K562 (cell line): ENCODE measurements at regions not wholly inside any gene's neighbourhood (a gene's known extent, or its start where the extent isn't known, plus 50 kb on each side); places are given as distances from the start of the nearest gene placed in this dataset.

Experiments
- ATAC-seq: fragments of 200-7000 bp; cut with Tn5 transposase; 3 replicates; pipeline ENCODE4 v1.9.1; 2020; ENCODE audit warnings: moderate library complexity
- BruUV-seq: library from RNA; stranded (reverse); fragments of 400-500 nt; replicated peaks from 2 replicates; lab custom pipeline; 2021; lab: Mats Ljungman, UMichigan
- CTCF ChIA-PET: fragments of 300-600 bp; formaldehyde crosslinking; extraction: SDS; loops from one replicate; lab custom pipeline; 2021; ENCODE audit warnings: low intra/inter-chr PET ratio; lab: Yijun Ruan, JAX
- POLR2A ChIA-PET: fragments of 300-600, 350-650 bp; sonication (Branson Sonifier 250); formaldehyde crosslinking; extraction: SDS; loops from one replicate; lab custom pipeline; 2021; ENCODE audit warnings: antibody characterized with exemption, inconsistent platforms; lab: Yijun Ruan, JAX
- DNase-seq, 4 experiments: peaks; one replicate each; pipeline versions ENCODE4 v3.0.0 to v3.0.0-alpha.2; 2011 to 2018; ENCODE audit warnings: low spot score in 3 of 4, mixed read lengths in 3 of 4; ENCODE audit errors: extremely low read depth in 1 of 4
- FAIRE-seq: peaks from 2 replicates; lab custom pipeline; 2011; peaks lifted over from hg19 to GRCh38; lab: Jason Lieb, UNC
- H2AFZ ChIP-seq: 2 replicates; pipeline ENCODE4 v1.6.0; 2011; ENCODE audit warnings: low read depth, low read length, control low read depth, inconsistent platforms
- H3K27ac ChIP-seq: fragments of 200-600 bp; 3 replicates; pipeline ENCODE4 v1.8.0; 2011; ENCODE audit warnings: low read depth, mild to moderate bottlenecking, control low read depth, inconsistent platforms, low read length, moderate library complexity, mixed read lengths; ENCODE audit errors: extremely low read depth
- H3K27me3 ChIP-seq, 2 experiments: fragments of 300-600 bp in 1 of 2; 2 replicates in 1 of 2; 3 replicates in 1 of 2; pipeline versions ENCODE4 v1.6.0 to v1.8.0; 2011; ENCODE audit warnings: inconsistent platforms in 2 of 2, low read length in 2 of 2, mild to moderate bottlenecking in 1 of 2, mixed read lengths in 1 of 2, moderate library complexity in 1 of 2; ENCODE audit not compliant: control insufficient read depth in 2 of 2, insufficient read depth in 2 of 2
- H3K36me3 ChIP-seq: fragments of 300-600 bp; 3 replicates; pipeline ENCODE4 v1.8.0; 2011; ENCODE audit warnings: mild to moderate bottlenecking, low read length, inconsistent platforms; ENCODE audit not compliant: control insufficient read depth, insufficient read depth
- H3K4me1 ChIP-seq, 2 experiments: fragments of 200-600 bp in 1 of 2; replicated peaks in 1 of 2; 2 replicates in 1 of 2; 3 replicates in 1 of 2; pipeline versions ENCODE4 v1.5.1 to v1.8.0; 2011; ENCODE audit warnings: inconsistent platforms in 2 of 2, low read length in 2 of 2, mild to moderate bottlenecking in 1 of 2, mixed read lengths in 1 of 2, moderate library complexity in 1 of 2; ENCODE audit not compliant: control insufficient read depth in 2 of 2, insufficient read depth in 2 of 2
- H3K4me2 ChIP-seq: 2 replicates; pipeline ENCODE4 v1.6.1; 2011; ENCODE audit warnings: low read length, control low read depth, inconsistent platforms, mixed read lengths; ENCODE audit not compliant: insufficient read depth
- H3K4me3 ChIP-seq: fragments of 200-600 bp; sonication (generic), shearing (Covaris generic); 2 replicates; pipeline ENCODE4 v1.5.1; 2016; ENCODE audit warnings: control low read depth, inconsistent platforms
- H3K79me2 ChIP-seq: fragments of 200-600 bp; 3 replicates; pipeline ENCODE4 v1.8.0; 2011; ENCODE audit warnings: low read length, inconsistent platforms; ENCODE audit not compliant: control insufficient read depth, insufficient read depth
- H3K9ac ChIP-seq, 2 experiments: 2 replicates each; pipeline versions ENCODE4 v1.6.0 to v1.6.1; 2011; ENCODE audit warnings: low read depth in 2 of 2, low read length in 2 of 2, control low read depth in 1 of 2, inconsistent platforms in 1 of 2, mild to moderate bottlenecking in 1 of 2, mixed read lengths in 1 of 2; ENCODE audit not compliant: insufficient read depth in 1 of 2
- H3K9me1 ChIP-seq: one replicate; pipeline ENCODE4 v1.6.0; 2011; ENCODE audit warnings: inconsistent platforms, mild to moderate bottlenecking, low read length, moderate library complexity; ENCODE audit not compliant: control insufficient read depth, insufficient read depth
- H3K9me3 ChIP-seq: replicated peaks from 2 replicates; pipeline ENCODE4 v1.5.1; 2011; ENCODE audit warnings: low read depth, low read length, inconsistent platforms; ENCODE audit not compliant: control insufficient read depth, insufficient read depth
- H4K20me1 ChIP-seq: replicated peaks from 2 replicates; pipeline ENCODE4 v1.6.1; 2011; ENCODE audit warnings: low read length, inconsistent platforms, mixed read lengths; ENCODE audit not compliant: control insufficient read depth, insufficient read depth
- CBFA2T3 ChIP-seq: fragments of 450-650 bp; IDR thresholded peaks from 2 replicates; pipeline ENCODE4 v1.6.1; 2017
- DNMT1 ChIP-seq: fragments of 450-650 bp; IDR thresholded peaks from 2 replicates; pipeline ENCODE4 v1.6.1; 2016; ENCODE audit warnings: antibody characterized with exemption, mild to moderate bottlenecking
- FIP1L1 ChIP-seq: fragments of 200-400 bp; formaldehyde crosslinking; IDR thresholded peaks from 2 replicates; pipeline ENCODE4 v1.6.1; 2018; ENCODE audit warnings: mild to moderate bottlenecking, low read depth, low read length; ENCODE audit not compliant: poor library complexity, severe bottlenecking
- FOS ChIP-seq: IDR thresholded peaks from 3 replicates; pipeline ENCODE4 v1.6.1; 2011; ENCODE audit not compliant: insufficient read length; ENCODE audit errors: extremely low read depth
- HEY1 ChIP-seq: fragments of 250-450 bp; sonication (Bioruptor Pico); IDR thresholded peaks from 2 replicates; pipeline ENCODE4 v1.5.0; 2020; ENCODE audit warnings: mild to moderate bottlenecking, moderate library complexity, borderline replicate concordance
- MGA ChIP-seq: fragments of 450-650 bp; IDR thresholded peaks from 2 replicates; pipeline ENCODE4 v1.6.1; 2016; ENCODE audit warnings: mild to moderate bottlenecking, moderate library complexity
- PHF8 ChIP-seq: fragments of 200-600 bp; sonication (generic); IDR thresholded peaks from 2 replicates; pipeline ENCODE4 v1.6.1; 2012; ENCODE audit warnings: mixed run types, mild to moderate bottlenecking, inconsistent platforms, low read length, moderate library complexity, borderline replicate concordance
- PHTF2 ChIP-seq: fragments of 250-450 bp; sonication (Bioruptor Pico); IDR thresholded peaks from 2 replicates; pipeline ENCODE4 v1.5.0; 2021; ENCODE audit warnings: mild to moderate bottlenecking
- SMAD4 ChIP-seq: fragments of 250-450 bp; sonication (Bioruptor Pico); conservative IDR thresholded peaks from 2 replicates; pipeline ENCODE4 v1.8.0; 2021; ENCODE audit warnings: inconsistent platforms, mild to moderate bottlenecking, moderate library complexity
- THRB ChIP-seq: fragments of 450-650 bp; formaldehyde crosslinking; conservative IDR thresholded peaks from 2 replicates; pipeline ENCODE4 v1.4.0; 2022; ENCODE audit warnings: mild to moderate bottlenecking, missing genetic modification characterization
- ZNF282 ChIP-seq: sonication (generic); formaldehyde crosslinking; IDR thresholded peaks from 2 replicates; pipeline ENCODE4 v1.8.1; 2023; ENCODE audit warnings: missing genetic modification reagents
- WGBS: fragments of 100-300 bp; shearing (Covaris generic); methylation state at CpG from one replicate; pipeline ENCODE4 v1.1.6; 2016; ENCODE audit warnings: low coverage, mixed read lengths; ENCODE audit not compliant: insufficient coverage; ENCODE audit errors: missing lambda C conversion rate; 5-methylcytosine and 5-hydroxymethylcytosine counted together
- in situ Hi-C: fragments of 300-500 bp; cut with MboI; formaldehyde crosslinking; loops from 4 replicates; pipeline ENCODE4 v1.15.0; 2018; ENCODE audit warnings: inconsistent platforms, mixed read lengths
- intact Hi-C: fragments of 100-400 bp; cut with micrococcal nuclease; formaldehyde crosslinking; loops from 2 replicates; pipeline ENCODE4 v1.14.2; 2022

- CTCF ChIA-PET = no interaction called here
- FAIRE-seq = no peak
- H3K27ac ChIP-seq = no peak overlapping the region
- TF ChIP-seq MGA (no peak), FIP1L1 (no peak), ZNF282 (CRISPR knock-in tag) (no peak), DNMT1 (no peak), CBFA2T3 (no peak), HEY1 (no peak), SMAD4 (no peak), FOS (no peak), PHTF2 (CRISPR knock-in tag) (no peak), PHF8 (no peak), THRB (no peak)
These were observed 172.1 kb downstream of the POLR2M start for GRCh38 chr15:57878573-57878972.

More at GRCh38 chr15:57878573-57878972, 172.1 kb downstream of the POLR2M start:
- 0% methylated on average over 2 of the region's 2 CpGs for WGBS
- H3K9ac ChIP-seq = no peak overlapping the region
- POLR2A ChIA-PET = no interaction called here
- no peaks in the 10 kb centered on the region for H4K20me1 ChIP-seq
- DNase-seq (no peak), ATAC-seq (no peak)
- H3K27me3 ChIP-seq = peaks cover 5 to 15% of the 10 kb centered on the region in 2 experiments
- H3K4me2 ChIP-seq = no peak overlapping the region
- in situ Hi-C loops (no loop called here), intact Hi-C loops (no loop called here)
- no peaks in the 10 kb centered on the region; the same call in 1 of the 2 replicates for H3K9me3 ChIP-seq
- H3K4me1 ChIP-seq = no peaks in the 10 kb centered on the region
- no peak overlapping the region for H3K4me3 ChIP-seq
- H2AFZ ChIP-seq = no peak overlapping the region
- no peaks in the 10 kb centered on the region for H3K9me1 ChIP-seq
- no TSS peak for BruUV-seq
- H3K36me3 ChIP-seq = no peaks in the 10 kb centered on the region
- H3K79me2 ChIP-seq = no peaks in the 10 kb centered on the region
